Panc1 (cell line): ENCODE measurements at regions not wholly inside any gene's neighbourhood (a gene's known extent, or its start where the extent isn't known, plus 50 kb on each side); places are given as distances from the start of the nearest gene placed in this dataset.

Experiments
- ATAC-seq: fragments of 200-7000 bp; cut with Tn5 transposase; 2 replicates; pipeline ENCODE4 v1.9.1; 2020; ENCODE audit warnings: mild to moderate bottlenecking, moderate library complexity
- BruUV-seq: library from RNA; stranded (reverse); fragments of 400-500 nt; replicated peaks from 2 replicates; lab custom pipeline; 2021; lab: Mats Ljungman, UMichigan
- CTCF ChIA-PET: fragments of 300-600 bp; sonication (Branson Sonifier 250); formaldehyde crosslinking; loops from one replicate; lab custom pipeline; 2022; ENCODE audit warnings: antibody characterized with exemption; lab: Charles Lee
- POLR2A ChIA-PET: fragments of 300-600 bp; sonication (Branson Sonifier 250); formaldehyde crosslinking; loops from one replicate; lab custom pipeline; 2022; ENCODE audit warnings: antibody characterized with exemption; lab: Charles Lee
- DNase-seq: peaks from one replicate; pipeline ENCODE4 v3.0.0-alpha.2; 2010; ENCODE audit warnings: low read depth, low spot score
- H3K27ac ChIP-seq: 2 replicates; pipeline ENCODE4 v1.5.1; 2011; ENCODE audit warnings: mild to moderate bottlenecking, low read length, inconsistent platforms
- H3K27me3 ChIP-seq: fragments of 200-500 bp; sonication (Bioruptor generic); 2 replicates; pipeline ENCODE4 v1.6.0; 2014; ENCODE audit warnings: low read length, inconsistent platforms; ENCODE audit not compliant: control insufficient read depth, insufficient read depth
- H3K36me3 ChIP-seq: fragments of 200-500 bp; sonication (Bioruptor generic); 2 replicates; pipeline ENCODE4 v1.5.1; 2014; ENCODE audit warnings: inconsistent platforms, mild to moderate bottlenecking, low read length, moderate library complexity; ENCODE audit not compliant: control insufficient read depth, insufficient read depth
- H3K4me1 ChIP-seq: 2 replicates; pipeline ENCODE4 v1.5.1; 2011; ENCODE audit warnings: inconsistent platforms, mild to moderate bottlenecking, low read length, moderate library complexity; ENCODE audit not compliant: control insufficient read depth, insufficient read depth
- H3K4me3 ChIP-seq, 2 experiments: 2 replicates each; pipeline ENCODE4 v1.5.1; 2011 to 2012; ENCODE audit warnings: low read depth in 2 of 2, low read length in 2 of 2, mild to moderate bottlenecking in 2 of 2, inconsistent platforms in 1 of 2, moderate library complexity in 1 of 2
- H3K9me3 ChIP-seq: fragments of 200-500 bp; sonication (Bioruptor generic); 2 replicates; pipeline ENCODE4 v1.5.1; 2014; ENCODE audit warnings: low read depth, mild to moderate bottlenecking, inconsistent platforms, low read length, moderate library complexity; ENCODE audit not compliant: control insufficient read depth, insufficient read depth
- POLR2AphosphoS5 ChIP-seq: IDR thresholded peaks from 2 replicates; pipeline ENCODE4 v1.6.1; 2012; ENCODE audit warnings: mild to moderate bottlenecking, low read depth, low read length, moderate library complexity
- SIN3A ChIP-seq: IDR thresholded peaks from 2 replicates; pipeline ENCODE4 v1.6.1; 2012; ENCODE audit warnings: low read depth, mild to moderate bottlenecking, low read length, moderate library complexity, borderline replicate concordance; ENCODE audit not compliant: insufficient read depth
- TCF7L2 ChIP-seq: IDR thresholded peaks from 2 replicates; pipeline ENCODE4 v1.6.1; 2011; ENCODE audit warnings: mild to moderate bottlenecking, low read depth, low read length, inconsistent platforms
- in situ Hi-C: cut with HindIII; loops from 2 replicates; pipeline ENCODE4 v1.10.0; 2016; ENCODE audit warnings: low sequenced_read_pairs, low pct_unique_long_range_greater_than_20kb
- intact Hi-C: fragments of 100-400 bp; cut with micrococcal nuclease; formaldehyde crosslinking; loops from one replicate; pipeline ENCODE4 v1.10.0; 2022; ENCODE audit not compliant: unreplicated experiment
- TF ChIP-seq, protein P1 (sequence below): fragments of 450-650 bp; IDR thresholded peaks from 2 replicates; pipeline ENCODE4 v1.5.1; 2017; ENCODE audit warnings: mild to moderate bottlenecking
- TF ChIP-seq, protein P2 (sequence below), 2 experiments: IDR thresholded peaks; 2 replicates each; pipeline ENCODE4 v1.6.1; 2011 to 2012; ENCODE audit warnings: low read depth in 2 of 2, control low read depth in 1 of 2, low read length in 1 of 2, mild to moderate bottlenecking in 1 of 2, moderate library complexity in 1 of 2; ENCODE audit not compliant: insufficient read depth in 1 of 2

DNA sequence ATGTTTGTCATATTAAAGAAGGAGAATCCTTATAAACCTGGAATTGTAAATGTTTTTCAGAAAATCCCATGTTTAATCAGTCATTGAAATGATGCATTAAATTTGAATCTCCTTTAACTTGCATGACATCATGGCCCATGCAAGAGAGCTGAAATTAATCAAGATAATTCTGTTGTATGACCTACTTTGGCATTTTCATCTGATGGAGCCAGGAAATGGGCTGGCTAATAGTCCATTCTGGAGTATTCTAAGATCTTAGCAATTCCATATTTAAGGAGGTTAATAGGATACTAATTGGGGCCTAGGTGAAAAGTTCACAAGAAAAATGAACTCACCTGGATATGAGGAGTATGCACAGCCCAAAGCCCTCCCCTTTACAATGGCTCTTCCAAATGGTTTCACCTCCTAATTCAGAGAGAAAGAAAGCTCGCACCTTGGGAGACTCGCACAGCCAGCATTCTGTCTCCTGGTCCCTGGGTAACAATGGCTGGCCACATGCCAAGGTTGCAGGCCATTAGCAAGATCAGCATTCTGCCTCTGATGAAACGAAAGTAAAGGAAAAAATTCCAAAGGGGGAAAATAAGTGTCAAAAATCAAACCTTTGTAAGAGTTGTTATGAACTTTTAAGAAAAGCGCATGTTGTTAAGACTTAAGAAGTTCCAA is 786.4 kb downstream of the MCTP2 start:
- POLR2A ChIA-PET, result no interaction called here
- no TSS peak for BruUV-seq
- intact Hi-C loops (no loop called here), in situ Hi-C loops (no loop called here)
- no peak overlapping the region for H3K27ac ChIP-seq
- TF ChIP-seq, protein P1, sequence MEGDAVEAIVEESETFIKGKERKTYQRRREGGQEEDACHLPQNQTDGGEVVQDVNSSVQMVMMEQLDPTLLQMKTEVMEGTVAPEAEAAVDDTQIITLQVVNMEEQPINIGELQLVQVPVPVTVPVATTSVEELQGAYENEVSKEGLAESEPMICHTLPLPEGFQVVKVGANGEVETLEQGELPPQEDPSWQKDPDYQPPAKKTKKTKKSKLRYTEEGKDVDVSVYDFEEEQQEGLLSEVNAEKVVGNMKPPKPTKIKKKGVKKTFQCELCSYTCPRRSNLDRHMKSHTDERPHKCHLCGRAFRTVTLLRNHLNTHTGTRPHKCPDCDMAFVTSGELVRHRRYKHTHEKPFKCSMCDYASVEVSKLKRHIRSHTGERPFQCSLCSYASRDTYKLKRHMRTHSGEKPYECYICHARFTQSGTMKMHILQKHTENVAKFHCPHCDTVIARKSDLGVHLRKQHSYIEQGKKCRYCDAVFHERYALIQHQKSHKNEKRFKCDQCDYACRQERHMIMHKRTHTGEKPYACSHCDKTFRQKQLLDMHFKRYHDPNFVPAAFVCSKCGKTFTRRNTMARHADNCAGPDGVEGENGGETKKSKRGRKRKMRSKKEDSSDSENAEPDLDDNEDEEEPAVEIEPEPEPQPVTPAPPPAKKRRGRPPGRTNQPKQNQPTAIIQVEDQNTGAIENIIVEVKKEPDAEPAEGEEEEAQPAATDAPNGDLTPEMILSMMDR, result no peak
- no peak for TF ChIP-seq POLR2AphosphoS5
- TF ChIP-seq, protein P2, sequence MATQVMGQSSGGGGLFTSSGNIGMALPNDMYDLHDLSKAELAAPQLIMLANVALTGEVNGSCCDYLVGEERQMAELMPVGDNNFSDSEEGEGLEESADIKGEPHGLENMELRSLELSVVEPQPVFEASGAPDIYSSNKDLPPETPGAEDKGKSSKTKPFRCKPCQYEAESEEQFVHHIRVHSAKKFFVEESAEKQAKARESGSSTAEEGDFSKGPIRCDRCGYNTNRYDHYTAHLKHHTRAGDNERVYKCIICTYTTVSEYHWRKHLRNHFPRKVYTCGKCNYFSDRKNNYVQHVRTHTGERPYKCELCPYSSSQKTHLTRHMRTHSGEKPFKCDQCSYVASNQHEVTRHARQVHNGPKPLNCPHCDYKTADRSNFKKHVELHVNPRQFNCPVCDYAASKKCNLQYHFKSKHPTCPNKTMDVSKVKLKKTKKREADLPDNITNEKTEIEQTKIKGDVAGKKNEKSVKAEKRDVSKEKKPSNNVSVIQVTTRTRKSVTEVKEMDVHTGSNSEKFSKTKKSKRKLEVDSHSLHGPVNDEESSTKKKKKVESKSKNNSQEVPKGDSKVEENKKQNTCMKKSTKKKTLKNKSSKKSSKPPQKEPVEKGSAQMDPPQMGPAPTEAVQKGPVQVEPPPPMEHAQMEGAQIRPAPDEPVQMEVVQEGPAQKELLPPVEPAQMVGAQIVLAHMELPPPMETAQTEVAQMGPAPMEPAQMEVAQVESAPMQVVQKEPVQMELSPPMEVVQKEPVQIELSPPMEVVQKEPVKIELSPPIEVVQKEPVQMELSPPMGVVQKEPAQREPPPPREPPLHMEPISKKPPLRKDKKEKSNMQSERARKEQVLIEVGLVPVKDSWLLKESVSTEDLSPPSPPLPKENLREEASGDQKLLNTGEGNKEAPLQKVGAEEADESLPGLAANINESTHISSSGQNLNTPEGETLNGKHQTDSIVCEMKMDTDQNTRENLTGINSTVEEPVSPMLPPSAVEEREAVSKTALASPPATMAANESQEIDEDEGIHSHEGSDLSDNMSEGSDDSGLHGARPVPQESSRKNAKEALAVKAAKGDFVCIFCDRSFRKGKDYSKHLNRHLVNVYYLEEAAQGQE (IDR thresholded peaks at IDR 0.05; ENCODE audit: insufficient read depth in 1 of 2, low read depth in 2 of 2, low read length in 1 of 2), result no peak
- no peak for TF ChIP-seq SIN3A
- no peak for TF ChIP-seq TCF7L2
- peaks cover 8% of the 10 kb centered on the region for H3K9me3 ChIP-seq
- peaks cover 3% of the 10 kb centered on the region for H3K4me1 ChIP-seq
- H3K36me3 ChIP-seq, result no peaks in the 10 kb centered on the region
- DNase-seq, result no peak
- CTCF ChIA-PET, result no interaction called here
- ATAC-seq, result no peak
- no peaks in the 10 kb centered on the region for H3K27me3 ChIP-seq
- H3K4me3 ChIP-seq, result no peak overlapping the region

DNA sequence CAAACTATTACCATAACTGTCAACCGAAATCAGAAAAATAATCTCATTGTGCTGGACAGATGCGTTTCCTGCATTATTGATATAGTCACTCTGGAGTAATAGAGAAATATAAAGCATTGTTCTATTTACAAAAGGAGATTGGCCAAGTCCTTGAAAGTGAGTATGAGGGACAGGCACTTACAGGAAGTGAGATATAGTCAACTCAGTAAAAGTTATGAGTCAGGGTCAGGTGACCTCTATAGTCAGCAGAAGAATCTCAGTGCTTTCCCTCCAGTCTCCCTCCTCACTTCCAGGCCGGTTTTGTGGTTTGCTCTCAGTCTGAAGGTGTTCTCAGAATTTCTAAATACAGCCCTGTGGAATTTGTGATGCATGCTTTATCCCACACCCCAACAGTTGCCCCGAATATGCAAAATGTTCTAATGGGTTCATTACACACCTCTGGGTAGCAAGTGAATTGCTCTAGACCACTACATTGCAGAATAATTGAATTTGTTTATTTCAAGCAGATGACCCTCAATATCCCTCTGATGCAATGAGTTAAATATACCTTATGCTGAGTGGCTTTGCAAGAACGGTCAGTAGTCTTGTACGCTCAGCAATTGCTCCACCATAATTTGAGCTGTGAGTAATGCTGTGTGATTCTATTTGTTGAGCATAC is 787.7 kb downstream of the MCTP2 start:
- H3K36me3 ChIP-seq, result no peaks in the 10 kb centered on the region
- peaks cover 8% of the 10 kb centered on the region for H3K9me3 ChIP-seq
- no TSS peak for BruUV-seq
- TF ChIP-seq SIN3A (no peak), POLR2AphosphoS5 (no peak), TCF7L2 (no peak)
- ChIA-PET POLR2A (no interaction called here), CTCF (no interaction called here)
- intact Hi-C loops, result no loop called here
- peak; percentile 87 for ATAC-seq
- in situ Hi-C loops, result no loop called here
- H3K27ac ChIP-seq, result peak overlapping the region; percentile 40; the same call in 1 of the 2 replicates
- H3K4me3 ChIP-seq, result no peak overlapping the region
- H3K4me1 ChIP-seq, result peaks cover 3% of the 10 kb centered on the region
- peak; percentile 60 for DNase-seq
- H3K27me3 ChIP-seq, result no peaks in the 10 kb centered on the region

DNA sequence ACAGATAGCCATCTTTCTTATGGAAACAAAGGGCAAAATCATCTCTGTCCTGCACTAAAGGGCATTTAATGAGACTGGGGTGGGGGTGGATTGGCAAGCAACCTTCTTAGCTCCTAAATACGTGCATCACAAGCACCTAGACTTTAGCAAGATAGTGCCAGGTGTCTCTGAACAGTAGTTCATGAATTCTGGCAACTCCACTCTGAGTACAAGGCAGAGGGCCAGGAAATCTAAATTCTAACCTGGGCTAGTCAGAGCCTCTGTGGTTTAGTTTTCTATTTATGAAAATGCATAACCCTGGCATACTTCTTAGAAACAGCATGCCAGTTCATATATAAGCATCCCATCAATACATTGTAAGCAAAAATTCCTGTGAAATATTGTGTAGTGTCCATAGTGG is 788.5 kb downstream of the MCTP2 start:
- no peak overlapping the region for H3K27ac ChIP-seq
- H3K4me1 ChIP-seq, result peaks cover 3% of the 10 kb centered on the region
- TF ChIP-seq, protein P2 (IDR thresholded peaks at IDR 0.05; ENCODE audit: insufficient read depth in 1 of 2, low read depth in 2 of 2, low read length in 1 of 2), result no peak
- TF ChIP-seq SIN3A (no peak), TCF7L2 (no peak), POLR2AphosphoS5 (no peak)
- TF ChIP-seq, protein P1, result no peak
- no peak overlapping the region for H3K4me3 ChIP-seq
- no TSS peak for BruUV-seq
- CTCF ChIA-PET, result no interaction called here
- in situ Hi-C loops (no loop called here), intact Hi-C loops (loop anchor here (10.0 kb wide), 3 partner anchors 235 to 1305 kb away; no protein-coding TSS in a partner anchor)
- no peaks in the 10 kb centered on the region for H3K27me3 ChIP-seq
- ATAC-seq (no peak), DNase-seq (no peak)
- POLR2A ChIA-PET, result no interaction called here
- peaks cover 8% of the 10 kb centered on the region for H3K9me3 ChIP-seq
- H3K36me3 ChIP-seq, result no peaks in the 10 kb centered on the region
